H9 (cell line): ENCODE measurements at regions not wholly inside any gene's neighbourhood (a gene's known extent, or its start where the extent isn't known, plus 50 kb on each side); places are given as distances from the start of the nearest gene placed in this dataset.

Experiments used
- DNase-seq: peaks from one replicate; pipeline ENCODE4 v3.0.0-alpha.2; 2017
- H2AFZ ChIP-seq: one replicate; pipeline ENCODE4 v1.6.1; 2013; ENCODE audit warnings: mild to moderate bottlenecking, low read length, control low read depth, moderate library complexity
- H2AK5ac ChIP-seq: 2 replicates; pipeline ENCODE4 v1.6.1; 2013; ENCODE audit warnings: low read length, control low read depth, mixed read lengths; ENCODE audit not compliant: insufficient read length
- H2BK120ac ChIP-seq: one replicate; pipeline ENCODE4 v1.6.1; 2013; ENCODE audit warnings: low read depth, mild to moderate bottlenecking, low read length, control low read depth, inconsistent platforms; ENCODE audit not compliant: poor library complexity, severe bottlenecking
- H2BK12ac ChIP-seq: 2 replicates; pipeline ENCODE4 v1.6.1; 2013; ENCODE audit warnings: low read length, control low read depth, mixed read lengths, low read depth; ENCODE audit not compliant: insufficient read length
- H2BK15ac ChIP-seq: 2 replicates; pipeline ENCODE4 v1.6.1; 2013; ENCODE audit warnings: low read depth, low read length, control low read depth
- H2BK20ac ChIP-seq: one replicate; pipeline ENCODE4 v1.6.1; 2013; ENCODE audit warnings: low read depth, mild to moderate bottlenecking, low read length, control low read depth, inconsistent platforms; ENCODE audit not compliant: poor library complexity, severe bottlenecking
- H2BK5ac ChIP-seq: 2 replicates; pipeline ENCODE4 v1.6.1; 2013; ENCODE audit warnings: low read length, control low read depth, mixed read lengths; ENCODE audit not compliant: insufficient read length
- H3K14ac ChIP-seq: 2 replicates; pipeline ENCODE4 v1.6.1; 2013; ENCODE audit warnings: low read length, control low read depth; ENCODE audit not compliant: insufficient read depth
- H3K18ac ChIP-seq: 2 replicates; pipeline ENCODE4 v1.6.1; 2013; ENCODE audit warnings: low read depth, mild to moderate bottlenecking, mixed read lengths, low read length, control low read depth; ENCODE audit not compliant: insufficient read length
- H3K23ac ChIP-seq: 2 replicates; pipeline ENCODE4 v1.6.1; 2013; ENCODE audit warnings: low read length, control low read depth, mixed read lengths, low read depth; ENCODE audit not compliant: insufficient read length
- H3K23me2 ChIP-seq: 2 replicates; pipeline ENCODE4 v1.6.1; 2013; ENCODE audit warnings: low read depth, mild to moderate bottlenecking, mixed read lengths, low read length, control low read depth; ENCODE audit not compliant: insufficient read length, poor library complexity, severe bottlenecking
- H3K27ac ChIP-seq: 2 replicates; pipeline ENCODE4 v1.5.1; 2013; ENCODE audit warnings: low read length, control low read depth, mixed read lengths, low read depth; ENCODE audit not compliant: insufficient read length
- H3K27me3 ChIP-seq: 2 replicates; pipeline ENCODE4 v1.6.1; 2013; ENCODE audit warnings: low read length, control low read depth, inconsistent platforms; ENCODE audit not compliant: insufficient read depth
- H3K4ac ChIP-seq: 2 replicates; pipeline ENCODE4 v1.6.1; 2013; ENCODE audit warnings: low read depth, mild to moderate bottlenecking, control low read depth, inconsistent platforms, low read length, moderate library complexity
- H3K4me1 ChIP-seq: 2 replicates; pipeline ENCODE4 v1.6.1; 2013; ENCODE audit warnings: low read length, control low read depth, inconsistent platforms; ENCODE audit not compliant: insufficient read depth
- H3K4me2 ChIP-seq: 2 replicates; pipeline ENCODE4 v1.6.1; 2013; ENCODE audit warnings: low read length, control low read depth, mixed read lengths; ENCODE audit not compliant: insufficient read length, insufficient read depth
- H3K56ac ChIP-seq: 2 replicates; pipeline ENCODE4 v1.6.1; 2013; ENCODE audit warnings: low read depth, mild to moderate bottlenecking, mixed read lengths, low read length, control low read depth; ENCODE audit not compliant: insufficient read length
- H3K79me1 ChIP-seq: 2 replicates; pipeline ENCODE4 v1.6.1; 2013; ENCODE audit warnings: low read depth, mild to moderate bottlenecking, moderate library complexity, low read length, control low read depth, inconsistent platforms; ENCODE audit not compliant: insufficient read depth, poor library complexity, severe bottlenecking
- H3K79me2 ChIP-seq: 2 replicates; pipeline ENCODE4 v1.6.1; 2013; ENCODE audit warnings: low read length, control low read depth, inconsistent platforms; ENCODE audit not compliant: insufficient read depth
- H3K9ac ChIP-seq: 2 replicates; pipeline ENCODE4 v1.6.1; 2013; ENCODE audit warnings: low read length, control low read depth, mixed read lengths; ENCODE audit not compliant: insufficient read length; ENCODE audit errors: extremely low read depth
- H3K9me3 ChIP-seq: one replicate; pipeline ENCODE4 v1.6.1; 2013; ENCODE audit warnings: low read depth, low read length, inconsistent platforms; ENCODE audit not compliant: control insufficient read depth
- H3T11ph ChIP-seq: one replicate; pipeline ENCODE4 v1.6.1; 2013; ENCODE audit warnings: mild to moderate bottlenecking, low read length, control low read depth, inconsistent platforms
- H4K20me1 ChIP-seq: one replicate; pipeline ENCODE4 v1.6.1; 2013; ENCODE audit not compliant: control insufficient read depth, insufficient read length, insufficient read depth
- H4K5ac ChIP-seq: 2 replicates; pipeline ENCODE4 v1.6.1; 2013; ENCODE audit warnings: low read depth, mild to moderate bottlenecking, mixed read lengths, low read length, control low read depth; ENCODE audit not compliant: insufficient read length
- H4K8ac ChIP-seq: replicated peaks from 2 replicates; pipeline ENCODE4 v1.6.1; 2013; ENCODE audit warnings: low read length, control low read depth, mixed read lengths, low read depth; ENCODE audit not compliant: insufficient read length
- H4K91ac ChIP-seq: 2 replicates; pipeline ENCODE4 v1.6.1; 2013; ENCODE audit warnings: low read depth, mild to moderate bottlenecking, moderate library complexity, mixed read lengths, low read length, control low read depth; ENCODE audit not compliant: insufficient read length
- H3K27ac Mint-ChIP-seq, 3 experiments: 2 replicates in 2 of 3; 3 replicates in 1 of 3; pipeline ENCODE4 v1.8.0; 2020 to 2021; ENCODE audit warnings: mixed read lengths in 3 of 3, mild to moderate bottlenecking in 1 of 3, moderate library complexity in 1 of 3
- H3K27me3 Mint-ChIP-seq: 2 replicates; pipeline ENCODE4 v1.8.0; 2021; ENCODE audit warnings: low read depth, mild to moderate bottlenecking, moderate library complexity, mixed read lengths
- H3K36me3 Mint-ChIP-seq, 3 experiments: 2 replicates in 2 of 3; 3 replicates in 1 of 3; pipeline ENCODE4 v1.8.0; 2020 to 2021; ENCODE audit warnings: low read depth in 3 of 3, mixed read lengths in 3 of 3; ENCODE audit not compliant: insufficient read depth in 1 of 3
- H3K4me1 Mint-ChIP-seq, 2 experiments: 2 replicates each; pipeline ENCODE4 v1.8.0; 2020; ENCODE audit warnings: mixed read lengths in 2 of 2
- H3K4me3 Mint-ChIP-seq, 2 experiments: 2 replicates in 1 of 2; 3 replicates in 1 of 2; pipeline ENCODE4 v1.8.0; 2020 to 2021; ENCODE audit warnings: mild to moderate bottlenecking in 2 of 2, mixed read lengths in 2 of 2, moderate library complexity in 1 of 2
- H3K9me3 Mint-ChIP-seq, 2 experiments: 2 replicates in 1 of 2; 3 replicates in 1 of 2; pipeline ENCODE4 v1.8.0; 2020; ENCODE audit warnings: mild to moderate bottlenecking in 2 of 2, mixed read lengths in 2 of 2, moderate library complexity in 1 of 2
- WGBS: extraction: QIAGEN DNeasy Blood & Tissue Kit; methylation state at CpG from one replicate; pipeline ENCODE4 v1.1.7; 2013; ENCODE audit warnings: missing lambda C conversion rate, low lambda C conversion rate, mixed read lengths; ENCODE audit not compliant: insufficient read length; ENCODE audit errors: extremely low coverage; 5-methylcytosine and 5-hydroxymethylcytosine counted together
- TF ChIP-seq, protein P1 (sequence below): fragments of 200-600 bp; sonication (generic); conservative IDR thresholded peaks from 3 replicates; pipeline ENCODE4 v1.8.0; 2021; ENCODE audit warnings: antibody characterized with exemption, mild to moderate bottlenecking

DNA sequence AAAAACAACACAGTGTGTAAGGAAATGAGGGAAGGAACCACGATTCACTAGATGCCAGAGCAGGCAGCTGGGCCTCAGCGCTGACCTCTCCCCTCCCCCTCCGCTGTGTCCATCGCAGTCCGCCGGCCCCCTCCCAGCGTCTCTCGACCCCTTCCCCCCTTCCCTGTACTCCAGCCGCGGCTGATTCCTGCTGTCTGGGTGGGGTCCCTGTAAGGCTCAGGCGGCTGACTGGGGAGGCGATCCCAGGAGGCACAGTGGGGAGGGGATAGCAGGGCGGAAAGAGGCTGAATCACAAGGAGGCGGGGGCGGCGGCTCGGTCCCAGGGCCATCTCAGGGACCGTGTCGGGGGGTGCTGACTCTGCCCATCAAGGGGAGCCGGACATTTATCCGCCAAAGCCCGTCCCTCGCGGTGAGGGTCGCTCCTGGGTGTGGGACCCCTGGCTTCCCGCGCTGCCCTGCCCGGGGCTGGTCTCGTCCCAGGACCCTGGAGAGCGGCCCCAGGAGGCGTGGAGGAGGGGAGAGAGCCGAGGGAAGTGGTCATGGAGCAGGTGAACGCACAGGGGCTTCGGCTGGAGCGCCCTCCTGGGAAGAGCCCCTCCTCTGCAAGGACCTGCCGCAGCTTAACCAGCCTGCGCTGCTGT, 241.9 kb downstream of the PTPRU start:
- Histone ChIP-seq H2AK5ac (no peak overlapping the region), H3K79me2 (no peaks in the 10 kb centered on the region), H3K23ac (no peak overlapping the region), H4K91ac (no peak overlapping the region), H3K9ac (no peak overlapping the region), H3K56ac (no peak overlapping the region), H3K23me2 (peaks cover 7% of the 10 kb centered on the region), H3K79me1 (no peaks in the 10 kb centered on the region), H4K8ac (no peak overlapping the region), H2BK20ac (no peak overlapping the region), H2BK15ac (no peak overlapping the region), H2AFZ (no peak overlapping the region), H2BK5ac (no peak overlapping the region), H3K14ac (no peak overlapping the region), H4K5ac (no peak overlapping the region), H3K4me2 (peak overlapping the region; percentile 50), H4K20me1 (no peaks in the 10 kb centered on the region), H2BK12ac (no peak overlapping the region), H3K18ac (no peak overlapping the region), H2BK120ac (no peak overlapping the region), H3K4me1 (no peaks in the 10 kb centered on the region), H3K9me3 (no peaks in the 10 kb centered on the region), H3K27me3 (no peaks in the 10 kb centered on the region), H3T11ph (no peak overlapping the region), H3K27ac (no peak overlapping the region), H3K4ac (no peak overlapping the region)
- WGBS, result no CpG with 5 or more reads among the region's 37 CpGs
- H3K27me3 Mint-ChIP-seq, result peaks cover 19% of the 10 kb centered on the region
- no peak overlapping the region for H3K27ac Mint-ChIP-seq
- TF ChIP-seq, protein P1, sequence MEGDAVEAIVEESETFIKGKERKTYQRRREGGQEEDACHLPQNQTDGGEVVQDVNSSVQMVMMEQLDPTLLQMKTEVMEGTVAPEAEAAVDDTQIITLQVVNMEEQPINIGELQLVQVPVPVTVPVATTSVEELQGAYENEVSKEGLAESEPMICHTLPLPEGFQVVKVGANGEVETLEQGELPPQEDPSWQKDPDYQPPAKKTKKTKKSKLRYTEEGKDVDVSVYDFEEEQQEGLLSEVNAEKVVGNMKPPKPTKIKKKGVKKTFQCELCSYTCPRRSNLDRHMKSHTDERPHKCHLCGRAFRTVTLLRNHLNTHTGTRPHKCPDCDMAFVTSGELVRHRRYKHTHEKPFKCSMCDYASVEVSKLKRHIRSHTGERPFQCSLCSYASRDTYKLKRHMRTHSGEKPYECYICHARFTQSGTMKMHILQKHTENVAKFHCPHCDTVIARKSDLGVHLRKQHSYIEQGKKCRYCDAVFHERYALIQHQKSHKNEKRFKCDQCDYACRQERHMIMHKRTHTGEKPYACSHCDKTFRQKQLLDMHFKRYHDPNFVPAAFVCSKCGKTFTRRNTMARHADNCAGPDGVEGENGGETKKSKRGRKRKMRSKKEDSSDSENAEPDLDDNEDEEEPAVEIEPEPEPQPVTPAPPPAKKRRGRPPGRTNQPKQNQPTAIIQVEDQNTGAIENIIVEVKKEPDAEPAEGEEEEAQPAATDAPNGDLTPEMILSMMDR, result no peak
- peaks cover 18 to 22% of the 10 kb centered on the region in 2 experiments for H3K4me1 Mint-ChIP-seq
- H3K9me3 Mint-ChIP-seq, result no peaks in the 10 kb centered on the region
- no peaks in the 10 kb centered on the region for H3K36me3 Mint-ChIP-seq
- H3K4me3 Mint-ChIP-seq, result peak overlapping the region; percentile 60 to 78
- peak; percentile 79 for DNase-seq
